ENCODE measurements at regions not wholly inside any gene's neighbourhood (a gene's known extent, or its start where the extent isn't known, plus 50 kb on each side); places are given as distances from the start of the nearest gene placed in this dataset.

- TF ChIP-seq, protein P1, sequence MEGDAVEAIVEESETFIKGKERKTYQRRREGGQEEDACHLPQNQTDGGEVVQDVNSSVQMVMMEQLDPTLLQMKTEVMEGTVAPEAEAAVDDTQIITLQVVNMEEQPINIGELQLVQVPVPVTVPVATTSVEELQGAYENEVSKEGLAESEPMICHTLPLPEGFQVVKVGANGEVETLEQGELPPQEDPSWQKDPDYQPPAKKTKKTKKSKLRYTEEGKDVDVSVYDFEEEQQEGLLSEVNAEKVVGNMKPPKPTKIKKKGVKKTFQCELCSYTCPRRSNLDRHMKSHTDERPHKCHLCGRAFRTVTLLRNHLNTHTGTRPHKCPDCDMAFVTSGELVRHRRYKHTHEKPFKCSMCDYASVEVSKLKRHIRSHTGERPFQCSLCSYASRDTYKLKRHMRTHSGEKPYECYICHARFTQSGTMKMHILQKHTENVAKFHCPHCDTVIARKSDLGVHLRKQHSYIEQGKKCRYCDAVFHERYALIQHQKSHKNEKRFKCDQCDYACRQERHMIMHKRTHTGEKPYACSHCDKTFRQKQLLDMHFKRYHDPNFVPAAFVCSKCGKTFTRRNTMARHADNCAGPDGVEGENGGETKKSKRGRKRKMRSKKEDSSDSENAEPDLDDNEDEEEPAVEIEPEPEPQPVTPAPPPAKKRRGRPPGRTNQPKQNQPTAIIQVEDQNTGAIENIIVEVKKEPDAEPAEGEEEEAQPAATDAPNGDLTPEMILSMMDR (IDR thresholded peaks at IDR 0.05; ENCODE audit: insufficient read depth, low read length), result no peak
- no peak for TF ChIP-seq REST (IDR thresholded peaks at IDR 0.05; ENCODE audit: insufficient replicate concordance, low read depth)
- no peak for TF ChIP-seq GABPA (IDR thresholded peaks at IDR 0.05; ENCODE audit: low read depth)
Measured at GRCh38 chr1:14027099-14027498, 327.1 kb downstream of the PRDM2 start.
